ENCODE measurements at regions not wholly inside any gene's neighbourhood (a gene's known extent, or its start where the extent isn't known, plus 50 kb on each side); places are given as distances from the start of the nearest gene placed in this dataset.

GRCh38 chr4:36394352-36394903, 113.0 kb downstream of the DTHD1 start:
- DNase-seq, result peak; percentile 6

GRCh38 chr4:36399762-36400353, 118.4 kb downstream of the DTHD1 start:
- peak; percentile 9 for DNase-seq

DNA sequence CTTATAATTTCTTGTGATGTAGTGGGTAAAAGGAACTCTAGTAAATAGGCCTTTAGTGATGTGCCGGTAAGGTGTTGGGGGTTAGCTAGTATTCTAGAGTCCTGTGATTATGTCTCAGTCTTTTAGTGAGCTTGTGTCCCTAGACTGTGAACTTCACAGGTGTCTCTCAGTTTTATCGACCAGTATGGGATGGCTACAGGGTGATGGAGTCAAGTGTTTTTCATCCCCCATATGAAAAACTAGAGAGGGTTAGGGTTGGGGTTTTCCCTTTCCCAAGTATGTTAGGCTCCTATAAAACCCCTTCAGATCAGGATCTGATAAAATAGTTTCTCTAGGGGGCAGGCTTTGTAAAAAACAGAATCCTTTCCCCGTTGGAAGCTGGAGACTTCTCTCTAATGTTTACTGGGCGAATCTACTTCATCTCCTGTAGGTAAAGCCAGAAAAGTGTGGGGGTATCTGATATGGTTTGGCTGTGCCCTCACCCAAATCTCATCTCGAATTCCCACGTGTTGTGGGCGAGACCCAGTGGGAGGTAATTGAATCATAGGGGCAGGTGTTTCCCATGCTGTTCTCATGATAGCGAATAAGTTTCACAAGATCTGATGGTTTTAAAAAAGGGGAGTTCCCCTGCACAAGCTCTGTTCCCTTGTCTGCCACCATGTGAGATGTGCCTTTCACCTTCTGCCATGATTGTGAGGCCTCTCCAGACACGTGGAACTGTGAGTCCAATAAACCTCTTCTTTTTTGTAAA, 120.8 kb downstream of the DTHD1 start:
- no peak for DNase-seq

DNA sequence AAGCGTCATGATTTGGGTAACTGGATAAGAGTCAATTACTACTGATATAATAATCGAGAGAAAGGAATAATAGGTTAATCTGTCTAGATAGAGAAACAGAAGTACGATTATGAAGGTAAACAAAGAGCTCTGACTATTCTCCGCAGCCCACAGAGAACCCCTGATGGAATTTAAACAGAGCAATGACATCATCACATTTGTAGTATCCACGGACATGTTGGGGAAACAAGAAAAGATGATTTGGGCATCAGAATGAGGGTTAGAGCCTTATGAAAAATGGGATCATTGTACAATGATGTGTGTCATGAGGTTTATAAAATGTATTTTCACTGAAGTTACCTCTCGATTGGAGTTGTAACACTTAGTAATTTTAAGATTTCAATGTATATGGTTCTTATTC, 129.9 kb downstream of the DTHD1 start:
- no peak for DNase-seq

DNA sequence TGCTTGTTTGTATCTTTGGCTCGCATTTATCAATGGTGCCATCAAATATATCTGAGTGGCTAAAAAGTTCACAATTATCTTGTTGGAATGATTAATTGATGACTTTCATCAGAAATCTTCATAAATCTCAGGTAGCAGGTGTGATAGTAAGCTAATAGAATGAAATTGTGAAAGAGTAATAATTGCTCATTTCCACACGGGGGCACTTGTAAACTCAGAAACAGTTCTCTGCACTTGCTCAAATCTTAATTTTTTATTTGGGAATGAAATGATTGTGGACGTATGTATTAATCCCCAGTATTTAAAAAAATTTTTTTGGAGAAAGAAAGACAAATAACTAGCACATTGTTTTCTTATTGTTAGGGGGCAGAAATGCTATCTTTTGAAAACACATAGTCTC, 132.8 kb downstream of the DTHD1 start:
- DNase-seq, result no peak

- no peak for DNase-seq
These were observed 135.7 kb downstream of the DTHD1 start for GRCh38 chr4:36417146-36417545.

DNA sequence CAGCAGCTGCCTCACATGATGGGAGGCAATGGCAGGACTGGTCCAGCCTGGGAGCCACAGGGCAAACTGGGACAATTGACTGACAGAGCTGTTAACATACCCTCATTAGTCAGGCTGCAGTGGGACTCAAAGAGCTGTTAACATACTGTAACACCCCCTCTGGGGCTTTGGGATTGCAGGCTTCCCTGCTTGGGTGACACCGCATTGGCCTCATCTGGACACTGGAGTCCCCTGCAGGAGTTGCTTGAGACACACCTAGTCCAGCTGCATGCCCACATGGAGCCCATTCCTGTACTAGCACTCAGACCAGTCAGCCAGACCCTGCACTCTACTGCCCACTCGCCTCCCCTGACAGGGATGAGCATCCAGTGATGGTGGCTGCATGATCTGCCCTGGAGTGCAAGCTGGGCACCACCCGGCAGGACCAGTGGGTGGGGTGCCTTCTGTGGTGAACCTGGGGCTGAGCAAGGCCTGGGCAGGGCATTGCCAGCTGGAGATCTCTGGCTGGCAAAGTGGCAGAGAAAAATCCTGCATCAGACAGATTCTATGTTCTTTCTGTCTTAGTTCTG, 138.8 kb downstream of the DTHD1 start:
- no peak for DNase-seq

DNA sequence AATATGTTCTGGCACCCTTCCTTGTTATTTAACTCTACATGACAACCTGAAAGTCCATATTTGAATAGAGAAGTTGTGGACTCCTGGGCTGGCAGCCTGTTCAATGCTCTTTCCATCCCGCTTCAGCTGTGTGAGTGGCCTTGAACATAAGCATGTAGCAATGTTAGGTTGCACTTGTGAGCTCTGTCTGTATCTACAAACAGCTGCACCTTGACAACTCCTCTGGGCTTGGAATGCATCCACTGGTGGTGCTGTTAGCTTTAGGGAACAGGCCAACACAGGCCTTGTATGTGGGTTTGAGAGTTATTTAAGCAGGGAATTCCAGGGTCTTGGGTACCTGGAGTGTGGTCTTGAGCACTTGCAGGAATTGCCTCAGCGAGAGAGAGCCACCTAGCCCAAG, 141.2 kb downstream of the DTHD1 start:
- DNase-seq, result no peak

- DNase-seq, result no peak
These were observed 145.3 kb downstream of the DTHD1 start for GRCh38 chr4:36426741-36427140.

GRCh38 chr4:36427696-36428095, 146.3 kb downstream of the DTHD1 start:
- DNase-seq, result no peak

- no peak for DNase-seq
These were observed 151.2 kb downstream of the DTHD1 start for GRCh38 chr4:36432586-36432985.

GRCh38 chr4:36439556-36439955, 158.1 kb downstream of the DTHD1 start:
- DNase-seq, result no peak

- DNase-seq, result no peak
These were observed 164.1 kb downstream of the DTHD1 start for GRCh38 chr4:36445480-36445879.

GRCh38 chr4:36446275-36446674, 164.9 kb downstream of the DTHD1 start:
- no peak for DNase-seq

DNA sequence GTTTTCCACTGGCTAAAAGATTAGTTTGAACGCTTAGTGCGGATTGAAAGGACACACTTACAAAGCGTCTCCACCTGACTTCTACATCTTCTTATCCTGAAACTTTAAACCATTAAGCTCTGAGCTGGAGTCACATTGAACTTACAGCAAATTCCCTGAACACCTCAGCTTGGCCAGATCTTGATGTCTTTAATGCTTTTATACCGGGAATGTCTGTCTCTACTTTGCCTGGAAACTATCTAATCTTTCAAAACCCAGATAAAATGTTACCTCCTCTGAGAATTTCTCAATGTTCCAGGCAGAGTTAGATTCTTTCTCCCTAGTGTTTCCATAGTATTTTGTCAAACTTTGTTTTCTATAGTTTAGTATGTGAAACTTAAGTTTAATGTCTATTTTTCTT, 179.9 kb downstream of the DTHD1 start:
- DNase-seq, result no peak

DNA sequence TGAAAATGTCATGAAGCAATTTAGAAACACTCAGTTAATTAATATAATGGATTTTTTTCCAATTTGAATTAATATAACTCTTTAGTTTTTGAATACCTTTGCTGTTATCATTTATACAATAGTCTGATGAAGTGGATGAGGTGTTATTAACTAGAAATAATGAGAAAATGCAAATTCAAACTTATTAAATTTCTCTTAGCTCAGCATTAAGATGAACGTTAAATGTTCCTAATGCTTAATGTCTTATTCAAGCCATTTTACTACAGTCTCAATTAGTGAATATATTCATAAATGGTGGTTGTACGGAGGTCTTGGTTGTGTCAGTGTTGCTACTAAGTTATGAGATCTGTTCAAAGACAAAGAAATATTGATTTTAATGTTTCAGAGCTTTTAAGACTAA, 186.3 kb downstream of the DTHD1 start:
- no peak for DNase-seq

GRCh38 chr4:36471903-36472302, 190.5 kb downstream of the DTHD1 start:
- no peak for DNase-seq

DNA sequence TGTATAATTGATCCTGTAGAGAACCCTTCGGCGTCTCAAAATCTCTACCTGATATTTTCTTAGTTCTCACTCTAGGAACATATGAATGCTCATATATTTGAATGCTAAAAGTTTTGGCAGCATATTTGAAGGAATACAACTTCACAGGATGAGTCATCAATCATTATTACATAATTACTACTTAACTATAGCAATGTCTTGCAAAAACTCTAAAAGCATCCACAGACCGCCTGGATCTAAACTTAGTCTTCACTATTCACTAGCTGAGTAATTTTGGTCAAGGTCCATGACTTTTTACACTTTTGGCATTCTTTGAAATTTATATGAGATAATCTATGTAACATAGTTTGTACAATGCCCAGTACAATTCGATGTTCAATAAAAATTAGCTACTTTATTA, 194.7 kb downstream of the DTHD1 start:
- DNase-seq, result no peak

DNA sequence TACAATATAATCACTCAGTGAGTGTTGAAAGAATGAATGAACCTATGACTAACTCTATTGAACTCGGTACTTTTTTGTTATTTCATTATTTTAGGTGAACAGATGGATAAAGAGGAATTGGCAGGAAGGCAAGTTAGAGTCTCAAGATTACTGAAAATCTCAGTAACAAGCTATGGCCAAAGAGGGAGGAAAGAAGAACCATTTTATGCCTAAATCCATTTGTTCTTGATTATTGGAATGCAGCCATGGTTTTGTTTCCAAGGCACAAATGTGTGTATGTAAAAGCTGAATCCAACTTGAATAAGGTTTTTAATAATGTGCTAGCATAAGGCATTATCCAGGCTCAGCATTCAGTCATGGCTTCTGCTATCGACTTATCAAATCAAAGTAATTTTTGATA, 196.4 kb downstream of the DTHD1 start:
- no peak for DNase-seq

- no peak for DNase-seq
These were observed 204.5 kb downstream of the DTHD1 start for GRCh38 chr4:36485885-36486284.

GRCh38 chr4:36489798-36490197, 208.4 kb downstream of the DTHD1 start:
- no peak for DNase-seq

- no peak for DNase-seq
These were observed 210.6 kb downstream of the DTHD1 start for GRCh38 chr4:36492041-36492440.

DNA sequence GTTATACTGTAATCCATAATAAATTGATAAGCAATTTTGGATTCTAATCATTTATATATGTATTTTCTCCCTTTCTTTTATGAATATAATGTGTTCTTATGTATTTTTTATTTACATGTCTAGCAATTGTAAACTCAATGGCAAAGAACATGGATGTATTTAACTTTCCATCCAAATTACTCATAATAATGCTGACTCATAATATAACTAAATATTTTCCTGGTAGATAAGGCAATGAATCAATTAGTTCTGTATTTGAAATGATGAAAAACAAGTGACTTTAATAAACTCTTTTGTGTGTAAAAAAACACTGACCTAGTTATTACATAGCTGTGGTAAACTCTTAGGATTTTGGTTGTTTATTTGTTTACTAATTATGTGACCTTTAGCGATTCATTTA, 211.2 kb downstream of the DTHD1 start:
- no peak for DNase-seq

GRCh38 chr4:36493251-36493650, 211.8 kb downstream of the DTHD1 start:
- no peak for DNase-seq

All from activated effector memory CD4-positive, alpha-beta T cell treated with Interleukin-2 at 50 U/mL for 16 hours (primary cell).